ENCODE measurements at regions not wholly inside any gene's neighbourhood (a gene's known extent, or its start where the extent isn't known, plus 50 kb on each side); places are given as distances from the start of the nearest gene placed in this dataset.

DNA sequence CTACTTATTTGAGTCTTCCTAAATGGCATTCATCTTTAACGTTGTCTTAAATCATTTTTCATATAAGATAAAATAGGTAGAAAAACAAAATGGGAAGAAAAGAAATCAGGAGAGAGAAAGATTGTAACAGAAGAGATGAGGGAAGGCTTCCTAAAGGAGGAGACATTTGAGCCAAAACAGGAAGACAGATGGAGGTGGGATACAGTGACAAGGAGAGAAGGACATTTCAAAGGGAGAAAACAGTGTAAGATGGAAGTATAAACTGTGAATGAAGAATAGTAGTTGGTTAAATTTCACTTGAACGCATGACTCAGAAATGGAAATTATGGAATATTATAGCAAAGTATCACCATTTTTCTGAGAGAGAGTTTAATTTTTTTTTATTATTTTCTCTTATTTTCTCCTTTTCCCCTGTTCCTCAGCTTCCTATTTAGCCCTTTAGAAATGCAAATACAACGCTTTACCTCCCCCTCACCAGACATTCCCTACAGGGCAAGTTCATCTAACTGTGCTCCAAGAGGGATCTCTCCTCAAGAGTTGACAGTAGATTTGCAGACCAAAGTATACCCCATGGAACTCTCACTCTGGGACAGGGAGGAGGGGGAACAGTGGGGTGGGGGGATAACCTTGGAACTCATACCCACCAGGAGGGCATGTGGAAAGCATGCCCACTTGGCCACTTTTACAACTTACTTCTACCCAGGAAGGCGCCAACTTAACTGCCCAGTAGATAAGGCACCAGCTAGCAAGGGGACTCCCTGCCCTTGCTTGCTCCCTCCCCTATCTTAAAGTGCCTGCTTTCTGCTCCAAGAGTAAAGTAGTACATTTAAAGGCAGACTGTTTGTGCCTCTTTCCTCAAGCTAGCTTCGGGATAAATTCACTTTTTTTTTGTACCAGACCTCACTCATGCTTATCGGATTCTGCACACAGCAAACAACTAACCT is 304.7 kb upstream of the POU5F2 start:
- Mint-ChIP-seq H3K4me1 (peaks cover 2% of the 10 kb centered on the region), H3K9me3 (ENCODE audit: insufficient read depth) (no peaks in the 10 kb centered on the region), H3K27me3 (no peaks in the 10 kb centered on the region), H3K4me3 (no peak overlapping the region), H3K27ac (no peak overlapping the region)
- no peak overlapping the region for H3K4me2 ChIP-seq (replicated peaks; ENCODE audit: low read depth, low read length, poor library complexity, severe bottlenecking)
- no peaks in the 10 kb centered on the region for H3K79me2 ChIP-seq (ENCODE audit: control insufficient read depth, insufficient read depth, low read length)
- no peak overlapping the region for H2AFZ ChIP-seq (ENCODE audit: insufficient read depth, low read depth, low read length, poor library complexity, severe bottlenecking)
- H3K4me3 ChIP-seq (ENCODE audit: control extremely low read depth in 1 of 5, extremely low read depth in 1 of 5, insufficient read depth in 1 of 5, low read depth in 2 of 5, low read length in 4 of 5) = no peak overlapping the region
- H4K20me1 ChIP-seq (ENCODE audit: control insufficient read depth, insufficient read depth, low read length, poor library complexity, severe bottlenecking) = no peaks in the 10 kb centered on the region
- no peaks in the 10 kb centered on the region for H3K27me3 ChIP-seq (replicated peaks in 1 of 4; ENCODE audit: control extremely low read depth in 1 of 4, control insufficient read depth in 3 of 4, insufficient read depth in 4 of 4, low read length in 3 of 4)
- DNase-seq (no peak), ATAC-seq (ENCODE audit: low read depth) (no peak)
- intact Hi-C loops (cut with micrococcal nuclease) = no loop called here
- peaks cover 0 to 4% of the 10 kb centered on the region in 2 donors for H3K4me1 ChIP-seq (ENCODE audit: control insufficient read depth in 2 of 2, insufficient read depth in 2 of 2, low read length in 2 of 2)
- no peak overlapping the region for H3K27ac ChIP-seq (ENCODE audit: low read length in 2 of 2)
- TF ChIP-seq, protein P1, sequence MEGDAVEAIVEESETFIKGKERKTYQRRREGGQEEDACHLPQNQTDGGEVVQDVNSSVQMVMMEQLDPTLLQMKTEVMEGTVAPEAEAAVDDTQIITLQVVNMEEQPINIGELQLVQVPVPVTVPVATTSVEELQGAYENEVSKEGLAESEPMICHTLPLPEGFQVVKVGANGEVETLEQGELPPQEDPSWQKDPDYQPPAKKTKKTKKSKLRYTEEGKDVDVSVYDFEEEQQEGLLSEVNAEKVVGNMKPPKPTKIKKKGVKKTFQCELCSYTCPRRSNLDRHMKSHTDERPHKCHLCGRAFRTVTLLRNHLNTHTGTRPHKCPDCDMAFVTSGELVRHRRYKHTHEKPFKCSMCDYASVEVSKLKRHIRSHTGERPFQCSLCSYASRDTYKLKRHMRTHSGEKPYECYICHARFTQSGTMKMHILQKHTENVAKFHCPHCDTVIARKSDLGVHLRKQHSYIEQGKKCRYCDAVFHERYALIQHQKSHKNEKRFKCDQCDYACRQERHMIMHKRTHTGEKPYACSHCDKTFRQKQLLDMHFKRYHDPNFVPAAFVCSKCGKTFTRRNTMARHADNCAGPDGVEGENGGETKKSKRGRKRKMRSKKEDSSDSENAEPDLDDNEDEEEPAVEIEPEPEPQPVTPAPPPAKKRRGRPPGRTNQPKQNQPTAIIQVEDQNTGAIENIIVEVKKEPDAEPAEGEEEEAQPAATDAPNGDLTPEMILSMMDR (IDR thresholded peaks at IDR 0.05) = no peak
- H3K9me3 ChIP-seq (ENCODE audit: control extremely low read depth in 1 of 3, control insufficient read depth in 2 of 3, insufficient read depth in 1 of 3, low read length in 2 of 3) = no peaks in the 10 kb centered on the region
- CTCF ChIA-PET = no interaction called here
- peaks cover 12 to 20% of the 10 kb centered on the region in 2 experiments for H3K36me3 ChIP-seq (replicated peaks in 1 of 2; ENCODE audit: control extremely low read depth in 1 of 2, control insufficient read depth in 1 of 2, extremely low read depth in 1 of 2, insufficient read depth in 2 of 2, low read length in 1 of 2)
- 100% methylated on average over 2 of the region's 6 CpGs for WGBS (ENCODE audit: insufficient coverage)
- no peak overlapping the region for H3K9ac ChIP-seq (ENCODE audit: low read length)
- POLR2A ChIA-PET = no interaction called here

DNA sequence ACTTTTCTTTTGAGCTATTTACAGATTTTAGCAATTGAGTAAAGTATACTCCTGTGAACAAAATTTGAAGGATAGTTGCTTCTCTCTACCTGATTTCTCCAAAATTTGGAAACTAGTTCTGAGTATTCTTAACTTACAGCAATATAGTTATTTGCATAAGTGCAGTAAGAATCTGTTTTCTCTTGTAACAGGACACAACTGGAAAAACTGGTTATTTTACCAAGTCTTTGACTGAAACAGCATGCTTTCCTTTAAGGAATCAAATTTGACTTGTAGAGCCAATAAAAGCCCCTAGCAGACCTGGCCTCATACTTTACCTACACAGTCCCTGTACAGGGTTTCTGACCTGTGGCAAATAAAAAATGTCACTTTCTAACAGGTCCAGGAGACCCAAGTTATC is 301.9 kb upstream of the POU5F2 start:
- Histone ChIP-seq H3K9me3 (ENCODE audit: control extremely low read depth in 1 of 3, control insufficient read depth in 2 of 3, insufficient read depth in 1 of 3, low read length in 2 of 3) (no peaks in the 10 kb centered on the region), H3K4me3 (ENCODE audit: control extremely low read depth in 1 of 5, extremely low read depth in 1 of 5, insufficient read depth in 1 of 5, low read depth in 2 of 5, low read length in 4 of 5) (no peak overlapping the region), H3K36me3 (replicated peaks in 1 of 2; ENCODE audit: control extremely low read depth in 1 of 2, control insufficient read depth in 1 of 2, extremely low read depth in 1 of 2, insufficient read depth in 2 of 2, low read length in 1 of 2) (peaks cover 8 to 14% of the 10 kb centered on the region in 2 experiments), H3K9ac (ENCODE audit: low read length) (no peak overlapping the region), H3K27ac (ENCODE audit: low read length in 2 of 2) (no peak overlapping the region), H3K27me3 (replicated peaks in 1 of 4; ENCODE audit: control extremely low read depth in 1 of 4, control insufficient read depth in 3 of 4, insufficient read depth in 4 of 4, low read length in 3 of 4) (no peaks in the 10 kb centered on the region), H3K79me2 (ENCODE audit: control insufficient read depth, insufficient read depth, low read length) (no peaks in the 10 kb centered on the region), H3K4me2 (replicated peaks; ENCODE audit: low read depth, low read length, poor library complexity, severe bottlenecking) (no peak overlapping the region), H3K4me1 (ENCODE audit: control insufficient read depth in 2 of 2, insufficient read depth in 2 of 2, low read length in 2 of 2) (no peaks in the 10 kb centered on the region), H4K20me1 (ENCODE audit: control insufficient read depth, insufficient read depth, low read length, poor library complexity, severe bottlenecking) (no peaks in the 10 kb centered on the region), H2AFZ (ENCODE audit: insufficient read depth, low read depth, low read length, poor library complexity, severe bottlenecking) (no peak overlapping the region)
- H3K4me1 Mint-ChIP-seq = no peaks in the 10 kb centered on the region
- no peaks in the 10 kb centered on the region for H3K27me3 Mint-ChIP-seq
- intact Hi-C loops (cut with micrococcal nuclease) = no loop called here
- no peak for ATAC-seq (ENCODE audit: low read depth)
- no peaks in the 10 kb centered on the region for H3K9me3 Mint-ChIP-seq (ENCODE audit: insufficient read depth)
- TF ChIP-seq, protein P1 (IDR thresholded peaks at IDR 0.05) = no peak
- TF ChIP-seq EZH2 (IDR thresholded peaks at IDR 0.05; ENCODE audit: borderline replicate concordance, insufficient read depth, low read depth, low read length, poor library complexity, severe bottlenecking) = no peak
- CTCF ChIA-PET = no interaction called here
- DNase-seq = no peak
- POLR2A ChIA-PET = no interaction called here
- no peak overlapping the region for H3K27ac Mint-ChIP-seq
- no peak overlapping the region for H3K4me3 Mint-ChIP-seq

Data from B cell (primary cell).